IPS-18a (cell line): ENCODE measurements at regions not wholly inside any gene's neighbourhood (a gene's known extent, or its start where the extent isn't known, plus 50 kb on each side); places are given as distances from the start of the nearest gene placed in this dataset.

Experiments used
- H3K27ac ChIP-seq: one replicate; pipeline ENCODE4 v1.5.1; 2013; ENCODE audit warnings: low read length
- H3K27me3 ChIP-seq: one replicate; pipeline ENCODE4 v1.6.1; 2013; ENCODE audit warnings: mild to moderate bottlenecking, low read length; ENCODE audit not compliant: control insufficient read depth, insufficient read depth
- H3K36me3 ChIP-seq: one replicate; pipeline ENCODE4 v1.6.1; 2013; ENCODE audit warnings: low read depth, low read length; ENCODE audit not compliant: control insufficient read depth
- H3K4me1 ChIP-seq: one replicate; pipeline ENCODE4 v1.6.1; 2013; ENCODE audit warnings: low read depth, low read length; ENCODE audit not compliant: control insufficient read depth
- H3K4me3 ChIP-seq: one replicate; pipeline ENCODE4 v1.5.1; 2013; ENCODE audit warnings: low read length
- H3K9ac ChIP-seq: one replicate; pipeline ENCODE4 v1.6.1; 2013; ENCODE audit warnings: mild to moderate bottlenecking, low read length, moderate library complexity
- H3K9me3 ChIP-seq: one replicate; pipeline ENCODE4 v1.6.1; 2013; ENCODE audit warnings: low read depth, low read length; ENCODE audit not compliant: control insufficient read depth

GRCh38 chr2:235350234-235350633 lies 143.6 kb upstream of the AGAP1 start:
- Histone ChIP-seq H3K9me3 (no peaks in the 10 kb centered on the region), H3K27me3 (no peaks in the 10 kb centered on the region), H3K36me3 (no peaks in the 10 kb centered on the region), H3K4me1 (peaks cover 4% of the 10 kb centered on the region), H3K27ac (no peak overlapping the region), H3K4me3 (no peak overlapping the region), H3K9ac (no peak overlapping the region)

GRCh38 chr2:235352541-235352940 lies 141.3 kb upstream of the AGAP1 start:
- Histone ChIP-seq H3K27ac (no peak overlapping the region), H3K36me3 (no peaks in the 10 kb centered on the region), H3K4me1 (peaks cover 4% of the 10 kb centered on the region), H3K9me3 (no peaks in the 10 kb centered on the region), H3K9ac (no peak overlapping the region), H3K4me3 (no peak overlapping the region), H3K27me3 (no peaks in the 10 kb centered on the region)

GRCh38 chr2:235357881-235358280 lies 136.0 kb upstream of the AGAP1 start:
- H3K9me3 ChIP-seq = no peaks in the 10 kb centered on the region
- no peaks in the 10 kb centered on the region for H3K36me3 ChIP-seq
- no peaks in the 10 kb centered on the region for H3K27me3 ChIP-seq
- H3K9ac ChIP-seq = no peak overlapping the region
- peaks cover 4% of the 10 kb centered on the region for H3K4me1 ChIP-seq
- no peak overlapping the region for H3K4me3 ChIP-seq
- H3K27ac ChIP-seq = no peak overlapping the region

- Histone ChIP-seq H3K9me3 (no peaks in the 10 kb centered on the region), H3K4me3 (no peak overlapping the region), H3K27ac (no peak overlapping the region), H3K4me1 (peaks cover 4% of the 10 kb centered on the region), H3K36me3 (no peaks in the 10 kb centered on the region), H3K27me3 (no peaks in the 10 kb centered on the region), H3K9ac (no peak overlapping the region)
These were observed 134.8 kb upstream of the AGAP1 start for GRCh38 chr2:235358981-235359471.

DNA sequence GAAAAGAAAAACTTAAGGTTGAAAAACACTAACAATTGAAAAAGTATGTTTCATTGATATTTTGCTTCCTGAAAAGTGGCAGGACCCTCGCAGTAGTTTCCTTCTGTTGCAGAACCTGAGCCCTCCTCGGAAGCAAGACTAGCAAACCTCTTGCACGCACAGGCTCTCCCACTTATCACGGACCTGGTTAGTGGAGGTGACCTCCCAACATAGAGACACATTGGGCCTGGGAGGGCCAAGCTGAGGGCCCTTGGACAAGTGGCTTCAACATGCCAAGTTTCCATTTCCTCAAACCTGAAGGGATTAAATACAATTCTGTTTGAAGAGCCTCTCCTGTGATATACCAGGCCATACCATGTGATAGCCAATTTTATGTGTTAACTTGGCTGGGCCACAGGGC lies 133.4 kb upstream of the AGAP1 start:
- no peaks in the 10 kb centered on the region for H3K4me1 ChIP-seq
- H3K27me3 ChIP-seq = no peaks in the 10 kb centered on the region
- no peaks in the 10 kb centered on the region for H3K9me3 ChIP-seq
- no peak overlapping the region for H3K27ac ChIP-seq
- no peaks in the 10 kb centered on the region for H3K36me3 ChIP-seq
- H3K9ac ChIP-seq = no peak overlapping the region
- no peak overlapping the region for H3K4me3 ChIP-seq

GRCh38 chr2:235365743-235366142 lies 128.1 kb upstream of the AGAP1 start:
- H3K27me3 ChIP-seq = no peaks in the 10 kb centered on the region
- no peaks in the 10 kb centered on the region for H3K36me3 ChIP-seq
- H3K9me3 ChIP-seq = no peaks in the 10 kb centered on the region
- no peak overlapping the region for H3K27ac ChIP-seq
- no peak overlapping the region for H3K4me3 ChIP-seq
- H3K4me1 ChIP-seq = no peaks in the 10 kb centered on the region
- H3K9ac ChIP-seq = no peak overlapping the region

DNA sequence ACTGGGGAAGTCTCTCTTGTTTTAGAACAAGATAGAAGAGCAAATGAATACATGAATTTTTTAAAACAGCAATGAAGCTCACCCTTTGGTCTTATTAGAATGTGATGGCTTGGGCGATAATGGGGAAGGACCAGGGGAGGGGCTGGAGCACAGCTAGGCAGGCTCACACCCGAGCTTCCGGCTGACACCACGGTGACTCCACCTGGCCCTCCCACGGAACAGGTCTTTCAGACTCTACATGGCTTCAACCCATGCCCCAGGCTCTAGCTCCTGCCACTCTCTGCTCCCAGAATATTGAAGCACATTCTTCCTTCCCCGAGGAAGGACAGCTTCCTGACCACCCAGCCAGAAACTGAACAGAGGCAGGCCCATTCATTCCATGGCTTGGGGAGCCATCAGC lies 127.5 kb upstream of the AGAP1 start:
- no peak overlapping the region for H3K4me3 ChIP-seq
- H3K27ac ChIP-seq = no peak overlapping the region
- H3K36me3 ChIP-seq = no peaks in the 10 kb centered on the region
- H3K9ac ChIP-seq = no peak overlapping the region
- H3K27me3 ChIP-seq = no peaks in the 10 kb centered on the region
- no peaks in the 10 kb centered on the region for H3K4me1 ChIP-seq
- H3K9me3 ChIP-seq = no peaks in the 10 kb centered on the region

DNA sequence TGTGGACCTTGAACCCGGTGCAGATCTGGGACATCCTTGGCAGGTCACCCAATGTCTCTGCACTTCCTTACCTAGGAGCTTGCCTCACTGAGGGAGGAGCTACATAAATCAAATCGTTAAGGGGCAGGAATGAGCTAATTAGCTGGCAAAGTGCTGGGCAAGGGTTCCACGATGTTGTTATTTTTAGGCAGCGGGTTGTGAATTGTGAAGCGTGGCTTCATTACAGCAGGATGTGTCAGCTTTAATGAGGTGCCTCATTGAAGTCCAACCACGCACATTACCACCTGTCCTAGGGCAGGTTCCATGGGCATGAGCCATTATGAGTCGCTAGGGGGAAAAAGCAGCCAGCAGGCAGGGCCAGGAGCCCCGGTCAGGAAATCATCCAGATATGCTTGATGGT lies 127.0 kb upstream of the AGAP1 start:
- Histone ChIP-seq H3K36me3 (no peaks in the 10 kb centered on the region), H3K27ac (no peak overlapping the region), H3K4me1 (no peaks in the 10 kb centered on the region), H3K9me3 (no peaks in the 10 kb centered on the region), H3K9ac (no peak overlapping the region), H3K27me3 (no peaks in the 10 kb centered on the region), H3K4me3 (no peak overlapping the region)

- no peak overlapping the region for H3K9ac ChIP-seq
These were observed 122.8 kb upstream of the AGAP1 start for GRCh38 chr2:235371018-235371417.

DNA sequence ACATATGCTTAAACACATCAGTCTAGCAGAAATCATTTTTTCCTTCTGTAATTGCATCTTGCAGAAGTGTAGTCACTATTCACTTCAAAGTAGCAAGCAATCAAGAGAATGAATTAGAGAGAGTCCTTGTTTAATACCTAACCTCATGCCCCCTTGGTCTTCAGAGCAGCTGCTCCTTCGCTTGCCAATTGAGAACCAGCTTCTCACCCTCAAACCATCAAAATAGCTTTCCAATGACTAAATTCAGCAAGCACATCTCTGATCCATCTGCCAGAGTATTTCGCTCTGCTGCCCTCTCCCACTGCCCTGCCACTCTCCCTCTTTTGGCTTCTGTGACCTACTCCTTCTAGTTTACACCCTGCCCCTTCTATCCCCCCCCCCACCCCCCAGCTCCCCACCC lies 120.7 kb upstream of the AGAP1 start:
- Histone ChIP-seq H3K27me3 (no peaks in the 10 kb centered on the region), H3K4me3 (no peak overlapping the region), H3K9me3 (no peaks in the 10 kb centered on the region), H3K27ac (no peak overlapping the region), H3K36me3 (no peaks in the 10 kb centered on the region), H3K9ac (no peak overlapping the region), H3K4me1 (no peaks in the 10 kb centered on the region)

More at GRCh38 chr2:235371018-235371417, 122.8 kb upstream of the AGAP1 start:
- H3K27me3 ChIP-seq = no peaks in the 10 kb centered on the region
- no peak overlapping the region for H3K4me3 ChIP-seq
- H3K36me3 ChIP-seq = no peaks in the 10 kb centered on the region
- no peak overlapping the region for H3K27ac ChIP-seq
- H3K4me1 ChIP-seq = no peaks in the 10 kb centered on the region
- H3K9me3 ChIP-seq = no peaks in the 10 kb centered on the region

DNA sequence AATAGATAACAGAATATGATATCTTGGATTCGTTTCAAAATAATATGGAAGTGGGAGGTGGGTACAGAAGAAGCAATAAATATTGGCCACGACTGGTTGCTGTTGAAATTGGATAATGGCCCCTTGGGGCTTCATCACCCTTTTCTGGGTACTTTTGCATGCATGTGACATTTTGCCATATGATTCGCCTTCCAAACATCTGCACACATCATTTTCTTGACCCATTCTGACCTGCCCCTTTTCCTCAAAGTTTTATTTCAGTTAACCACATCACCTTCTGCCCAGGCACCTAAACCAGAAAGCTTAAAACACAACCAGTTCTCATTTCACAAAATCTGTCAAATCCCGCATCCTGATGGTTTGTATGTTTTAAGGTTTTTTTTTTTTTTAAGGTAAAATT lies 116.7 kb upstream of the AGAP1 start:
- Histone ChIP-seq H3K27me3 (no peaks in the 10 kb centered on the region), H3K27ac (no peak overlapping the region), H3K36me3 (no peaks in the 10 kb centered on the region), H3K4me3 (no peak overlapping the region), H3K9me3 (no peaks in the 10 kb centered on the region), H3K4me1 (no peaks in the 10 kb centered on the region), H3K9ac (no peak overlapping the region)

DNA sequence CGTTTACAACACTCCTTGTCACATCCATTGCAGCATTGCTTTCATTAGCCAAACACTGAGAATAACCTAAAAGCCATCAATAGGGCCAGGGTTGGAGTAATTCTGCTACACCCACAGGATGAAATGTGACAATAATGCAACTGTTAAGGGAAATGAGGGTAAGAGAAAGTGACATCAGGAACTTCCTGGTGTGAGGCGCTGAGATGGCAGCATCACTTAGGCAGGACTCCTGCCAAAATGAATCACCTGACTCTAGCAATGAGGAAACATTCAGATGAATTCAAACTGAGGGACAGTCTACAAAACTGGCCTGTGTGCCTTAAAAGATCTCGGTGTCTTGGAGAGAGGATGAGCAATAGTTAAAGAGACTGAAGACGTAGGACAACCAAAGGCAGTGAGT lies 115.6 kb upstream of the AGAP1 start:
- H3K9me3 ChIP-seq = no peaks in the 10 kb centered on the region

More for the DNA sequence above, 115.6 kb upstream of the AGAP1 start:
- Histone ChIP-seq H3K4me1 (no peaks in the 10 kb centered on the region), H3K36me3 (no peaks in the 10 kb centered on the region), H3K9ac (no peak overlapping the region), H3K4me3 (no peak overlapping the region), H3K27ac (no peak overlapping the region), H3K27me3 (no peaks in the 10 kb centered on the region)
